ENCODE measurements at regions not wholly inside any gene's neighbourhood (a gene's known extent, or its start where the extent isn't known, plus 50 kb on each side); places are given as distances from the start of the nearest gene placed in this dataset.

DNA sequence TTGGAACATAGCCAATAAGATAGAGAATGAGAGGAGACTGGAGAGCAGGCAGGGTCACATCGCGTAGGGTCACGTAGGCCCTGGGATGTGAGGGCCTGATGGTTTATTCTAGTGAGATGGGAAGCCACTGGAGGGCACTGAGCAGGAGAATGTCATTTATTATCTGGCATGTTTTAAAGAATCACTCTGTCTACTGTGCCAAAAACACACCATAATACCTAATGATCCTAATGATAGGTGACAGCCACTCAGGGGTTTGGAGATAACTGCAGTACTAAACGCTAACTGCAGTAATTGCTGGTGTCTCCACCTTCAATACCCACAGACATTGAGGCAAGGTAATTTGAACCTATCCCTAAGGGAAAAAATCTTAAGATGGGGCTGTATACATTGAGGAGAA is 185.4 kb downstream of the TTLL7 start:
- DNase-seq, result no peak
- intact Hi-C loops (cut with DNase I, micrococcal nuclease), result no loop called here
- ATAC-seq, result no peak

DNA sequence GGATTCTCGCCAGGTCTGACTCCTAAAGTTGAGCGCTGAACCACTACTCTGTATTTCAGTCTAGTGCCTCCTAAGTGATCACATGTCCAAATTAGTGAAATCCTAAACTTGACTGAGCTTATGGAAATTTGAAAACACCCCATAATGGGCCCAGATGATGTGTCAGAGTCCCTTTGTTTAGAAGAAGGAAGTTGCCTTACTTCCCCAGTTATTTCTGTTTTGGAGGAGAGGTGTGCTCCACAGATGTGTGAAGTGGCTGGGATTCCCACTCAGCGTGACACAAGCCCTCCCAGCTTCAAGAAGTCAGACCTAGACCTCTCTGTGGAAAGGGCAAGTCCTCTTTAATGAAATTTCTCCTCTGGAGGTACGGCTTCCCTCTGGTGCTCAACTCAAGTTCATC is 188.8 kb downstream of the TTLL7 start:
- no peak for ATAC-seq

DNA sequence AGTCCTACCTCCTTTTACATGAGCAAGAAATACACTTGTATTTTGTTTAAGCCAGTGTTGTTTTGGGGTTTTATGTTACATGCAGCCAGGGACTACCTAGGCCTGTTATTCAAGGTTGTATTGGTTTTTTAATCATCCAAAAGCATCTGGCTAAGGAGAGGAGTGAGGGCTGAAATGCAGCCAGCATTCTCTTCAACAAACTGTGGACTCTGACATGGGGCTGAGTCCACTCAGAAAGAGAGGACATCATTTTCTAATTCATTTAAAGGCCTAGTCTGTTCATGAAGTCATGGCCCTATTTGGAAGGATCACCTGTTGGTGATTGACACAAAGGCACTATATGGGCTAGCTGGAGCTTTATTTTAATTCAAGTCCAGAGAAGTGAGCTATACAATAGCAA is 190.4 kb downstream of the TTLL7 start:
- intact Hi-C loops (cut with DNase I, micrococcal nuclease), result no loop called here
- DNase-seq, result no peak
- no peak for ATAC-seq

More for the DNA sequence above, 188.8 kb downstream of the TTLL7 start:
- DNase-seq, result no peak
- intact Hi-C loops (cut with DNase I, micrococcal nuclease), result no loop called here

DNA sequence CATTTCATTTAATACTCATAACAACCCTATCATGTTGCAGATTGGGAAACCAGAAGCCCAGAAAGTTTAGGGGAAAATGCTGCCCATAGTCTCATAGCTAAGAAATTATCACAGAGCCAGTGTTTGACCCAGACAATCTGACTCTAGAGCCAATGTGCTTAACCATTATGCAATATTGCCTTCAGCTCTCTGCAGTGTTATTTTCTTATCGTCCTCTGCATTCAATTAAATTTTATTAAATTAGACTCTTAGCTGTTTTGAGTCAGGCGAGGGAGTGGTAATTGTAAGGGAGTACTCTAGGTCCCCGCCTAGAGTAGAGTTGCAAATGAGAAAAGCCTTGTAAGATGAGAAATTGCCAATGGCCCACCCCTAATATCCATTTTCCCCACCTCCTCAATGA is 191.1 kb downstream of the TTLL7 start:
- DNase-seq, result no peak

DNA sequence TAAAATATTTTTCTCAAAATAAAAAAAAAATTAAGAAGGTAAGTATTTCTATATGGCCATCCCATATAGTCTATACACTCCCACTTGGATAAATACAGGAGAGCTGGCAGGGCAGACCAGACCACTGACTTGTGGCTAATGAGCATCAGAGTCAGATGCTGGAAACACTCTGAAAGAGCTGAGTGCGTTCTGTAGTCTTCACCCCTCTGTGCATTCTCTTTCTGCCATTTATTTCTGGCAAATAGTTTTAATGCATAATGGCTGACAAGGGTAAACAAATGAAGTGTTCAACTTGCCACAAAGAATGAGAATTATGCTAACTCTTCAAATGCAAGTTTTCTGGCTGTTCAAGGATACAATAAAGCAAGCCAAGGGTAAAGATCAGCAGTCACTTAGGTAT is 191.7 kb downstream of the TTLL7 start:
- DNase-seq (no peak), ATAC-seq (no peak)
- intact Hi-C loops (cut with DNase I, micrococcal nuclease), result no loop called here

More for the DNA sequence above, 191.1 kb downstream of the TTLL7 start:
- intact Hi-C loops (cut with DNase I, micrococcal nuclease), result no loop called here
- no peak for ATAC-seq

DNA sequence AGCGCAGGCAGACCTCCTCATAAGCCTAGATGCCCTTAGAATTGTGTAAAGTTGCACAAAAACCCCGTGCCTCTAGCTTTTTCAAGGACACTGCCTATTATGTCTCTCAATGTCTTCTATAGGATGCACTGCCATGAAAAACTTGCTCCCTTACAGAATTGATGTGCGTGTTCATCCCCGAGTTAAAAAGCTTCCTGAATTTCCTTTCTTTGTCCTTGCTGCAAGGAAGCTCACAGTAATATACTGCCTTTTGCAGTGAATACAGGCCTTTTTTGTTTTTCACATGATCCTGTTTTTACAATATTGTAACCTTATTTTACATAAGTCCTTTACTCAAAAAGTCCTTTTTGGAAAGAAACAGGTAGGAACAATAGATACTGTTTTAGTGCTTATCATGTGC is 193.0 kb downstream of the TTLL7 start:
- intact Hi-C loops (cut with DNase I, micrococcal nuclease), result no loop called here
- DNase-seq (no peak), ATAC-seq (no peak)

DNA sequence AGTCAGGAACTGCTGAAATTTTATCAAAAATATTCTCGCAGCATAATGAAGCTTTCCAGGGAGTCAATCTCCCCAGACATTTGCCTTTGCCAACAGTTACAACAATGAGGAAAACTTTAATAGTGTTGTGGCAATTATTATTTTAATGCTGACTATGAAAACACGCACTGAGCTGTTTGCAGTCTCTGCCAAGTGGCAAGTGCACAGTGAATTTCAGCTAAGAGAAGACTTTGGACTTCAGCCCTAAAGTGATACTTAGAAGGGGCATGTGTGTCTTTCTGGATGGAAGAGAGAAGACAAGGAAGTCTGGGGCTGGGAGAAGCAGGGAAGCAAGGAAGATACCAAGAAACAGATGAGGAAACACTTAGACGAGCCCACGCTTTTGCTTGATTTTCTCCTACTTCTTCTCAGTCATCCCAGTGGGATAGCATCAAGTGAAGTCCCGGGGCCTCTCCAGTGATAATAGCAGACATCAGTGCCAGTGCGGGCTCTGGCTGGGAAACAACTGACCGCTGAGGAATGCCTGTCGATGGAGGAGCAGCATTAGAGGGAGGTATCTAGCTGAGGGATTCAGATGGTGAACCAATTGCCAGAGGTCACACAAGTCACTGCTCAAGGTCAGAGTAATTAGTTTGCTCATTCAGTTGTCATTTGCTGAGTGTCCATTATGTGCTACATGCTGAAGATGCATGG is 196.3 kb downstream of the TTLL7 start:
- intact Hi-C loops (cut with DNase I, micrococcal nuclease), result no loop called here
- no peak for ATAC-seq
- DNase-seq, result no peak

DNA sequence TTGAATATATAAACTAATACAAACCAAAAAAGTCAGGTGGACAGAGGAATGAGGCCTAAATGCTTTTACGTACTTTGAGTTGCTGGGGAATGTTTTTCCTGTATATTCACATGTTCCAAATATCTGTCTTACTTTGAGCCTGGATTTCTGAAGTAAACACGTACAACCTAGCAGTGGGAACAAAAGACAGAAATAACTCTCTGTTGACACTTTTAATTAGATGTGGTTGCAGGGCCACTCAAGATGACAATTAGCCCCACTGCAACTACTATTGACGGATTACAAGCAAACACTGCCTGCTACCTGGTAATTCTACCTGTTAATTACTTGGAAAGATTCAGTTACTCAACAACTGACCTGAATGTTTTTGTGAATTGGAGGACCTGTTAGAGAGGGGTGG is 196.9 kb downstream of the TTLL7 start:
- ATAC-seq, result no peak
- no peak for DNase-seq
- intact Hi-C loops (cut with DNase I, micrococcal nuclease), result no loop called here

DNA sequence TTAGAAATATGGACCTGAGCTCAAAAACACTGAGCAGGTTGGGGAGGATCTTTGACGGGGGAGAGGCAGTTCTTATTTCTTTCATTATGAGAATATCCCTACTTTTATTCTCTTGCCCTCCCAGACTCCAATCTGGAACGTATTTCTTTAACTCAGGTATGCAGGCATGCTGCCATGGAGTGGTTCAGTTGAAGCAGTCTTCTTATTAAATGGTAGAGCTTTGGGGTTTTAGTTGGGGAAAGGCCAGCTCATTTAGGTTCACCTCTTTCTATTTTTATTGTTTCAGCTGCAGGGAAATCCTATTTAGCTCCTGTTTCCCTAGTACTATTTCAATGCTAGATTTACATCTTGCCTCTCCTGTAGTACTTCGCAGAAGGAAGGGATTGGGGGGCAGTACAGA is 198.9 kb downstream of the TTLL7 start:
- no peak for DNase-seq
- intact Hi-C loops (cut with DNase I, micrococcal nuclease), result no loop called here
- no peak for ATAC-seq

DNA sequence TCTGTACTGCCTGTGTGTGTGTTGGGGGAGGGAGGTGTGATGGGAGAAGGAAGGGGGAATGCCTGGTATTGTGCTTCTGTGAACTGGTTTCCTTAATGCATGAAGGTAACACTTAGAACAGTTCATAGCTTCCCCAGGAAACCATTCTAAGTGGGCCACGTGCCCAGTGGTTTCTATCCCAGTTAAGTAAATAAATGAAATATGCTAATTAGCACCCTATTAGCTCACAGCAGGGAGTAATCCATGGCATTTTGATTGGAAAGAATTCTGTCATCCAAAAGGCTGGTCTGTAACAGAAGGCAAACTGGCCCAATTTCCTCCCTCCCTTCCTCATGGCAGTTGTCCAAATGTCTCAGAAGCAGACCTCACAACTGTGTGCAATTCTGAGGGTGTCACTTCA is 199.3 kb downstream of the TTLL7 start:
- DNase-seq (no peak), ATAC-seq (no peak)
- intact Hi-C loops (cut with DNase I, micrococcal nuclease), result no loop called here

DNA sequence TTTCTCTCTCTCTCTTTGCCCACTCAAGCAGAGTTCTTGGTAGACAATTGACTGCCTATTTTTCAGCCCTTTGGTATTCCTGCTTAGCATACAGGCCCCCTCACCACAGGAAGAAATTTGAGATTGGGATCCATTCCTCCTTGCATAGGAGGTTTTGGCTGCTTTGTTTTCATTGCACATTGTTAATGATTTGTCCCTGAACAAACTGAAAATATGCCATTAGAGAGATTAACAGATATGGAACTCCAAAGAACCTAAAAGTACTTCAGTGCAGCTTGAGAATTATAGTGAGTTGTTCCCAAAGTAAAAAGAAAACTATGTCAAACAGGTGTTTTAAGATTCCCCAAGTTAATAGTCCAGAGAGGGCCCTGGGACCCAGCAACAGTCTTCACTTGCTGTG is 200.0 kb downstream of the TTLL7 start:
- DNase-seq (no peak), ATAC-seq (no peak)
- intact Hi-C loops (cut with DNase I, micrococcal nuclease), result no loop called here

DNA sequence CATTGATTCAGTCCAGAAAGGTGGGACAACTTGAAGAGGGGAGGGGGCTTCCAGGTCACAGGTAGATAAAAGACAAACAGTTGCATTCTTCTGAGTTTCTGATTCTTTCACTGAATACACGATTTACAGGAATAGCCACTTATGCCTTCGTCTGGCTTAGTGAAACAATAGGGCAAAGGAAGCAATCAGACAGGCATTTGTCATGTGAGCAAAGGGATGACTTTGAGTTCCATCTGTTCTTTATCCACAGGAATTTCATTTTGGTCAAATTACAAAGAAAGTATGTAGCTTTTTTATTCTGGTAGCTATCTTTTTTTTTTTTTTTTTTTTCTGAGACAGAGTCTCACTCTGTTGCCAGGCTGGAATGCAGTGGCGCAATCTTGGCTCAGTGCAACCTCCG is 202.5 kb downstream of the TTLL7 start:
- DNase-seq (no peak), ATAC-seq (no peak)
- intact Hi-C loops (cut with DNase I, micrococcal nuclease), result no loop called here

DNA sequence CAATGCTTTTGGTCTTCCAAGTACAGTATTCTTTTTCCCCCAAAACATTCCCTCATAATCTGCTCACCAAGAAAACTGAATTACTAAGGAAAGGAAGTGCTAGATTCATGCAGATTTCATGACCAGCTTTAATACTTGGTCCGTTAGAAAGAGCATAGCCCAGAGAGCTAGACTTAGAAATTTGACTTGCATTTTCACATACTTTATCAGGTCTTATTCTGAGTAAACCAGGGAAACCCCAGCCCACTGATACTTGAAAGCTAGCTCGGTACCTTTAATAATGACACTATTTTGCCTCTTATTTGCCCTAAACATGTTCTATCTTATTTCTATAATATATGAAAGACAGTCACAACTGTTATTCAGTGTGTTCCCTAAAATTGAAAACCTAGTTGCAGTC is 204.5 kb downstream of the TTLL7 start:
- ATAC-seq, result no peak
- intact Hi-C loops (cut with DNase I, micrococcal nuclease), result no loop called here
- no peak for DNase-seq

DNA sequence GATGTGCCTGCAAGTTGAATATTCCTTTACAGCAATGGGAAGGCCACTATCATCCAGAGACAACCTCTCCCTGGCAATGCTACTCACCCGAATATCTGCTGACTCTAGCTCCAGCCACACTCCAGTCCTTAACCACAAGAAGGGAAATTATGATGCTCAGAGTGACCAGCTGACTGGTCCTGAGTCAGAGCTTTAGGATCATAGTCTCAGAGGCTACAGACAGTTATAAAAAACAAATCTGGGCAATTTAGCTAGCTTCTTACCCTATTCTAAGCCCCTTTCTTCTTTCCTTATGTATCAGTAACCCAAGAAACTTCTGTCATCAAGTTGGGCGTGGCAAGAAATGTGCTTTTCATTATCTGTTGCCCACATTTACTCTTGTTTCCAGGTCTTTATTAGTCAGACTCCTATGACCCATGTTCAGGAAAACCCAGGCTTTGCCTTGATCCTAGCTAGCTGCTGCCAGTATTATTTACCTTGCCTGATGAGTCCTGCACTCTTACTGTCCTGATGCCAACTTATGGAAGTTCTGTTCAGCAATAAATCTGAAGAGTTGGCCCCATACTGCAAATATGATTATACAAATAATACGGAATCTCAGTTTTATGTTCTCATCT is 207.0 kb downstream of the TTLL7 start:
- ATAC-seq (no peak), DNase-seq (no peak)
- intact Hi-C loops (cut with DNase I, micrococcal nuclease), result no loop called here

DNA sequence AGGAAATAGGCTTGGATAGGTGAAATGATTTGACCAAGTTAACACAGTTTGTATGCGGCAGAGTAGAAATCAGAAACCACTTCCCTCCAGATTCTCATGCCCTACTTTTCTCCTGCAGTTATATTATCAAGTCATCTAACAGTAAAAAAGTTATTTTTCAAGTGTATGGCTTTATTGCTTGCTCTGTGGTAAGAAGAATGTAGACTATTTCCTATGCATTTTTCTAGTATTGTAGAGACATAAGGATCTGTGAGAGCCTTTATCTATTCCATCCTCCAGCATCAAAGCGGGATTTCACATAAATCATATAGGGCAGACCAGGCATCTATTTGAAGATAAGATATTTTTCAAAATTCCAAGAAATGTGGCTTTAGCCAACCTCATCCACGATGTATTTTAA is 208.5 kb downstream of the TTLL7 start:
- intact Hi-C loops (cut with DNase I, micrococcal nuclease), result no loop called here
- no peak for ATAC-seq
- DNase-seq, result no peak

DNA sequence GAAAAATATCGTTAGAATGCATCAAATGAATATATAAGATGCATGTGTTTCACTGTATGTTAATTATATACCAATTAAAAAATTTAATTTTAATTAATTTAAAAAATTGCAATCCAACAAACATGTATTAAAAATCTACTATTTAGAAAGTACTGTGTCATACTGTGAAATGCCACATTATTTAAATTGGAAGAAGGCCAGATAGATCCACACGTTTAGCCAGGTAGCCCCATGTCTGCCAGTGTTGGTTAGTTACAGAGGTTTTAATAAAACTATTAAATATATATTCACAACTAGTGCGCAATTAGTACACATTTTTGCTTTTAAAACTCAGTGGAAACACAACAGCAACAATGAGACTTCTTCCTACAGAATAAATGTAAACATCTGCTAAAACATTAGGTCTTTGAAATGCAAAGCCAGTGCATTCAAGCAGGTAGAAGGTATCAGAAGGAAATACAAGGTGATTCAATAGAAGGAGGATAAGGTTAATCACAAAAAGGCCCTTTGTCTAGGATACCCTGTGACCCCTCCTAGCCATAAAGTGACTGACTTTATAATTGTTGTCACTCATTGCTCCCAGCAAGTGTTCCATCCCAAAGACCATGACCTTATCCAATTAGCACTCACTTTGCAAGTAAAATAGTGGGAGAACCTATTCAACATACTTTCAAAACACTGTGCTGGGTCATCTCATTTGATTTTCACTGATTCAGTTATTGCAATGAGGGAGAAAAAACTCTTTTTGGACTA is 211.5 kb downstream of the TTLL7 start:
- DNase-seq, result no peak
- intact Hi-C loops (cut with DNase I, micrococcal nuclease), result no loop called here
- ATAC-seq, result no peak

DNA sequence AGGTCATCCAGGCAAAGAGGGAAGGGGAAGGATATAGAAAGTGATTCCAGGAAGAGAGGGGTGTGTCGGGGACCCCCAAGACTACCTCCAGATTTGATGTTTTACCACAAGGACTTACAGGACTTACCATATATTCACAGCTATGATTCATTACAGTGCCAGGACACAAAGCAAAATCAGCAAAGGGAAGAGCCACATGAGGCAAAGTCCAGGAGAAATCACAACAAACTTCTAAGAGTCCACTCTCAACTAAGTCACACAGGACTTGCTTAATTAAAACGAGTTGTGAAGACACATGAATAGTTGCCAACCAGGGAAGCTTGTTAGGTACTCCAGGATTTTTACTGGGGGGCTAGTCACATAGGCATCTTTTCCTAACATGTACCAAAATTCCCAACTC is 217.3 kb downstream of the TTLL7 start:
- DNase-seq (no peak), ATAC-seq (no peak)
- intact Hi-C loops (cut with DNase I, micrococcal nuclease), result no loop called here

DNA sequence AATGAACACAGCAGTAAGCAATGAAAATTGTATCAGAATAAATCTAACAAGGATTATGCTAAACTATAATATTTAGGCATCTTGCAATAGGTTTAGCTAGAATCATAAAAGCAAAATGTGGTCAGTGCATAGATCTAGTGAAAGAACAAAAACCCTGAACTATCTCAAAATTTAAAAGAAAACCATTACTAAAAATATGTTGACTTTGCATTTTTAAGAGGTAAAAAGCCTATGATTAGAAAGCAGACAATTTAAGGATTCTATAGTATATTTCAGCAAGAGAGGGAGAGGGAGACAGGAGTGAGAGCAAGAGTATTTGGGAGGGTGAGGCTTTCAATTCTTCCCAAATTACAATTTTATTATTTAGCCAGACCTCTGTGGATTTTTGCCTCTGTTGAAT is 219.4 kb downstream of the TTLL7 start:
- no peak for DNase-seq
- ATAC-seq, result no peak
- intact Hi-C loops (cut with DNase I, micrococcal nuclease), result no loop called here

DNA sequence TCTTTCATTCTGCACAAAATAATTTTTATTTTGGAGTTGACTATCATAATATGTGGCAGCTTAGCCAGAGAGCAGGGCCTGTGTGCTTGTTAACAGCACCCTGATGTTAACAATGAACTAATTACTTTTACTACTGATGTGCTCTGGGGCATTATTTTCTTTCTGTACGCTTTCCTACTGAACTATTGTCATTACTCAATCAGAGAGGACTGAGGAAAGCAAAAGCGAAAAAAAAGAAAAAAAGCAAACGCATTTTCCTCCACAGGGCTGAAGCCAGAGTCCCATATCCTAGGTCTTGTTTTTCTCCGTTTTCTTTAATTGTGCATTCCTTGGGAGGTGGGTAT is 221.2 kb downstream of the TTLL7 start:
- no peak for ATAC-seq
- DNase-seq, result no peak
- intact Hi-C loops (cut with DNase I, micrococcal nuclease), result no loop called here

DNA sequence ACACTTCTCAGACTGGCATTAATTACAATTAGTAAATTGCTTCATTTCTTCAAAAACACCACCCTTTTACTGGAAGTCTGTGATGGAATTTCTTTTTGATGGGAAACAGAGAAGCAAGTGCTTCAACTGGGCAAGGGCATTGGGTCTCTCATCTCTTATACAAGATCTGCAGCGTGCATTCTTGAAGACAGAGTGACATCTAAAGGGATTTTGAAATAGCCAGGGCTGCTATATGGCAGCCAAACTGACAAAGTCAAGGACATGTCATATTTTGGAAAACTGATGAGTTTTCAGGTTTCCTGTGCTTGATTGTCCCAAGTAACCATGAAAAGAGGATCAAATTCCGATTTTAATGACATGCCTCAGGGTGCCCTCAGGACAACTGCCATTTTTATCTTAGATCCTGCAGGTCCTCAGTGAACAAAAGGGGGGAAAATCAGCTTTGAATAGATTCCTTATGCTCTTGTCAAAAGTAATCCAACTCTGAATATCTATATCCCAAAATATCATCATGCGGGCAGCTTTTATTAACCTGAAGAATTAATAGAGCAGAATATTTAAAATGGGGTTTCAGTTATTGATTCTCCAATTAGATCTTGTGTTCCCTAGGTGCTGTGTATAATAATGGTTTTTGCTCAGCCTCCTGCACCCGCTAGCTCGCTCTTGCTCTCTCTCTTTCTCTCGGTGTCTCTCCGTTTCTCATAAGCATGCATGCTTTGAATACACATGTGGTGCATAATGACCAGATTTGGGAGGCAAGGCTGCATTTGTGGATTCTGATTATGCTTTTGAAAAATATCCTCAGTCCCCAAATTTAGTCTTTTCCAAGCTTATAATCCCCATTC is 221.8 kb downstream of the TTLL7 start:
- DNase-seq, result no peak
- ATAC-seq, result no peak
- intact Hi-C loops (cut with DNase I, micrococcal nuclease), result no loop called here

Data from left colon (tissue), 2 donors.